IMR-90 (cell line): ENCODE measurements at regions not wholly inside any gene's neighbourhood (a gene's known extent, or its start where the extent isn't known, plus 50 kb on each side); places are given as distances from the start of the nearest gene placed in this dataset.

ENCODE experiments used
- ATAC-seq: fragments of 200-7000 bp; cut with Tn5 transposase; 2 replicates; pipeline ENCODE4 v1.9.1; 2020; ENCODE audit warnings: low read depth, mild to moderate bottlenecking, moderate library complexity
- BruUV-seq: library from RNA; stranded (reverse); fragments of 400-500 nt; replicated peaks from 2 replicates; lab custom pipeline; 2021; lab: Mats Ljungman, UMichigan
- CTCF ChIA-PET: fragments of 300-600 bp; formaldehyde crosslinking; extraction: SDS; loops from one replicate; lab custom pipeline; 2021; ENCODE audit warnings: antibody characterized with exemption; lab: Yijun Ruan, JAX
- POLR2A ChIA-PET: fragments of 300-600 bp; sonication (Branson Sonifier 250); formaldehyde crosslinking; loops from one replicate; lab custom pipeline; 2022; ENCODE audit warnings: antibody characterized with exemption; ENCODE audit not compliant: unreplicated experiment; lab: Charles Lee
- DNase-seq: peaks from one replicate; pipeline ENCODE4 v3.0.0; 2013
- H2AFZ ChIP-seq: replicated peaks from 2 replicates; pipeline ENCODE3; 2013; ENCODE audit warnings: low read length, mild to moderate bottlenecking; ENCODE audit not compliant: poor library complexity
- H2AK5ac ChIP-seq: 2 replicates; pipeline ENCODE4 v1.6.1; 2013; ENCODE audit warnings: low read depth, low read length, inconsistent platforms
- H2AK9ac ChIP-seq: replicated peaks from 2 replicates; pipeline ENCODE3; 2013; ENCODE audit warnings: mild to moderate bottlenecking, low read depth, low read length, moderate library complexity; ENCODE audit not compliant: poor library complexity
- H2BK120ac ChIP-seq: 2 replicates; pipeline ENCODE4 v1.6.1; 2013; ENCODE audit warnings: low read depth, low read length, inconsistent platforms
- H2BK15ac ChIP-seq: 3 replicates; pipeline ENCODE4 v1.6.1; 2013; ENCODE audit warnings: low read depth, low read length, inconsistent platforms
- H2BK20ac ChIP-seq: 2 replicates; pipeline ENCODE4 v1.6.1; 2013; ENCODE audit warnings: low read depth, mild to moderate bottlenecking, inconsistent platforms, low read length, moderate library complexity
- H2BK5ac ChIP-seq: 2 replicates; pipeline ENCODE4 v1.6.1; 2013; ENCODE audit warnings: mild to moderate bottlenecking, low read depth, low read length, inconsistent platforms; ENCODE audit not compliant: poor library complexity, severe bottlenecking
- H3K14ac ChIP-seq: replicated peaks from 2 replicates; pipeline ENCODE4 v1.6.1; 2013; ENCODE audit warnings: low read depth, low read length, inconsistent platforms
- H3K18ac ChIP-seq: 2 replicates; pipeline ENCODE4 v1.6.1; 2013; ENCODE audit warnings: low read depth, low read length, control low read depth
- H3K23ac ChIP-seq: 2 replicates; pipeline ENCODE4 v1.6.1; 2013; ENCODE audit warnings: low read depth, low read length, inconsistent platforms
- H3K27ac ChIP-seq: 2 replicates; pipeline ENCODE4 v1.5.1; 2013; ENCODE audit warnings: mild to moderate bottlenecking, control low read depth, low read length; ENCODE audit not compliant: insufficient read depth
- H3K27me3 ChIP-seq: 2 replicates; pipeline ENCODE4 v1.6.1; 2013; ENCODE audit warnings: low read length; ENCODE audit not compliant: control insufficient read depth, insufficient read depth
- H3K36me3 ChIP-seq: 2 replicates; pipeline ENCODE4 v1.6.1; 2013; ENCODE audit warnings: low read length, mixed read lengths; ENCODE audit not compliant: control insufficient read depth, insufficient read depth
- H3K4ac ChIP-seq: 2 replicates; pipeline ENCODE4 v1.6.1; 2013; ENCODE audit warnings: low read depth, low read length, inconsistent platforms
- H3K4me1 ChIP-seq: 2 replicates; pipeline ENCODE4 v1.6.1; 2013; ENCODE audit warnings: low read length, mixed read lengths; ENCODE audit not compliant: control insufficient read depth, insufficient read depth
- H3K4me2 ChIP-seq: 2 replicates; pipeline ENCODE4 v1.6.1; 2013; ENCODE audit warnings: low read depth, mild to moderate bottlenecking, control low read depth, low read length, moderate library complexity
- H3K4me3 ChIP-seq: 2 replicates; pipeline ENCODE4 v1.5.1; 2013; ENCODE audit warnings: low read depth, mild to moderate bottlenecking, control low read depth, low read length, moderate library complexity; ENCODE audit not compliant: insufficient read depth
- H3K56ac ChIP-seq: 2 replicates; pipeline ENCODE4 v1.6.1; 2013; ENCODE audit warnings: low read length, inconsistent platforms; ENCODE audit not compliant: insufficient read depth; ENCODE audit errors: extremely low read depth
- H3K79me1 ChIP-seq, 2 experiments: 2 replicates each; pipeline ENCODE4 v1.6.1; 2013; ENCODE audit warnings: low read length in 2 of 2, inconsistent platforms in 1 of 2, low read depth in 1 of 2
- H3K9ac ChIP-seq: 2 replicates; pipeline ENCODE4 v1.6.1; 2013; ENCODE audit warnings: low read depth, low read length, control low read depth
- H3K9me1 ChIP-seq: 2 replicates; pipeline ENCODE4 v1.6.1; 2013; ENCODE audit warnings: low read length, inconsistent platforms; ENCODE audit not compliant: insufficient read depth
- H3K9me3 ChIP-seq: 2 replicates; pipeline ENCODE4 v1.6.1; 2013; ENCODE audit warnings: low read length; ENCODE audit not compliant: control insufficient read depth, insufficient read depth
- H4K20me1 ChIP-seq: 2 replicates; pipeline ENCODE4 v1.6.1; 2013; ENCODE audit warnings: low read length, inconsistent platforms; ENCODE audit not compliant: insufficient read depth
- H4K5ac ChIP-seq: 2 replicates; pipeline ENCODE4 v1.6.1; 2013; ENCODE audit warnings: mild to moderate bottlenecking, low read depth, low read length, control low read depth
- H4K8ac ChIP-seq, 2 experiments: 2 replicates each; pipeline ENCODE4 v1.6.1; 2013; ENCODE audit warnings: low read depth in 2 of 2, low read length in 2 of 2, control low read depth in 1 of 2, inconsistent platforms in 1 of 2
- H4K91ac ChIP-seq: 2 replicates; pipeline ENCODE4 v1.6.1; 2013; ENCODE audit warnings: low read depth, low read length, inconsistent platforms; ENCODE audit not compliant: insufficient read depth
- BHLHE40 ChIP-seq: fragments of 150-350 bp; IDR thresholded peaks from 2 replicates; pipeline ENCODE4 v1.6.1; 2016; ENCODE audit warnings: mild to moderate bottlenecking, low read depth, low read length
- CEBPB ChIP-seq: IDR thresholded peaks from 2 replicates; pipeline ENCODE4 v1.6.1; 2012; ENCODE audit warnings: low read depth, low read length, improper control_type of control experiment
- CHD1 ChIP-seq: IDR thresholded peaks from 2 replicates; pipeline ENCODE4 v1.6.1; 2012; ENCODE audit warnings: low read depth, low read length, improper control_type of control experiment
- FOS ChIP-seq: fragments of 150-350 bp; IDR thresholded peaks from 2 replicates; pipeline ENCODE4 v1.6.1; 2016; ENCODE audit warnings: low read depth, low read length
- MAFK ChIP-seq: IDR thresholded peaks from 2 replicates; pipeline ENCODE4 v1.6.1; 2012; ENCODE audit warnings: low read depth, low read length, improper control_type of control experiment
- MAZ ChIP-seq: IDR thresholded peaks from 2 replicates; pipeline ENCODE4 v1.6.1; 2012; ENCODE audit warnings: low read depth, mild to moderate bottlenecking, low read length, improper control_type of control experiment, moderate library complexity, borderline replicate concordance
- MXI1 ChIP-seq: IDR thresholded peaks from 2 replicates; pipeline ENCODE4 v1.6.1; 2012; ENCODE audit warnings: low read depth, mild to moderate bottlenecking, low read length, moderate library complexity, borderline replicate concordance
- NFE2L2 ChIP-seq: fragments of 150-350 bp; IDR thresholded peaks from 2 replicates; pipeline ENCODE4 v1.6.1; 2016; ENCODE audit warnings: low read depth, mild to moderate bottlenecking, low read length
- POLR2A ChIP-seq: IDR thresholded peaks from 2 replicates; pipeline ENCODE4 v1.6.1; 2012; ENCODE audit warnings: mild to moderate bottlenecking, low read depth, low read length
- RAD21 ChIP-seq: IDR thresholded peaks from 2 replicates; pipeline ENCODE4 v1.6.1; 2012; ENCODE audit warnings: low read length, improper control_type of control experiment
- RCOR1 ChIP-seq: IDR thresholded peaks from 2 replicates; pipeline ENCODE4 v1.6.1; 2012; ENCODE audit warnings: mild to moderate bottlenecking, low read length, improper control_type of control experiment; ENCODE audit not compliant: insufficient replicate concordance
- RFX5 ChIP-seq: IDR thresholded peaks from 2 replicates; pipeline ENCODE4 v1.8.0; 2012; ENCODE audit warnings: low read depth, mild to moderate bottlenecking, low read length, moderate library complexity
- SMC3 ChIP-seq: fragments of 150-350 bp; IDR thresholded peaks from 2 replicates; pipeline ENCODE4 v1.6.1; 2016; ENCODE audit warnings: low read depth, mild to moderate bottlenecking, antibody characterized with exemption, low read length, moderate library complexity
- WGBS, 2 experiments: methylation state at CpG; one replicate each; pipeline versions ENCODE4 v1.1.5 to v1.1.7; 2013; ENCODE audit warnings: missing lambda C conversion rate in 2 of 2; ENCODE audit not compliant: insufficient read length in 1 of 2; ENCODE audit errors: extremely low coverage in 2 of 2; 5-methylcytosine and 5-hydroxymethylcytosine counted together
- dilution Hi-C: fragments of 300-500 bp; cut with HindIII; formaldehyde crosslinking; loops from one replicate; pipeline ENCODE4 v1.14.3; 2018; ENCODE audit warnings: low sequenced_read_pairs; ENCODE audit not compliant: unreplicated experiment
- in situ Hi-C: fragments of 300-500 bp; cut with MboI; formaldehyde crosslinking; loops from 3 replicates; pipeline ENCODE4 v1.14.3; 2019; ENCODE audit warnings: low sequenced_read_pairs, inconsistent platforms, mixed read lengths
- intact Hi-C: fragments of 100-400 bp; cut with micrococcal nuclease; formaldehyde crosslinking; loops from 2 replicates; pipeline ENCODE4 v1.10.0; 2022
- TF ChIP-seq, protein P1 (sequence below): conservative IDR thresholded peaks from 2 replicates; pipeline ENCODE4 v1.5.1; 2012; ENCODE audit warnings: mild to moderate bottlenecking, low read depth, low read length, improper control_type of control experiment
- TF ChIP-seq, protein P2 (sequence below): fragments of 150-350 bp; IDR thresholded peaks from 2 replicates; pipeline ENCODE4 v1.6.1; 2017; ENCODE audit warnings: mild to moderate bottlenecking, antibody characterized with exemption, low read length, low read depth
- TF ChIP-seq, protein P3 (sequence below): fragments of 150-350 bp; IDR thresholded peaks from 2 replicates; pipeline ENCODE4 v1.6.1; 2016; ENCODE audit warnings: low read depth, mild to moderate bottlenecking, low read length, moderate library complexity, borderline replicate concordance

DNA sequence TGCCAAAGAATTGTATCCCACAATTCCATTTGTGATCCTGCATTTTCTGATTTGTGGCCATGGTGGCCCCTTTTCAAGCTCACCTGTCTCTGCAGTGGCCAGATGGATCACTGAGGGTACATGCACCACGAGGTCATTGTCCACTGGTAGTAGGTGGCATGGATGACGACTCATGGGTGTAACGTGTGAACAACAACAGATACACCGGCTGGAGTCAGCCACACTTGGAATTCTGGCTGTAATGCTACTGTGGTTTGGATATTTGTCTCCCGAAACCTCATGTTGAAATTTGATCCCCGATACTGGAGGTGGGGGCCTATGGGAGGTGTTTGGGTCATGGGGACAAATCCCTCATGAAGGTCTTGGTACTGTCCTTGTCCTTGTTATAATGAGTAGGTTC is 102.2 kb upstream of the TAF1B start:
- Histone ChIP-seq H4K5ac (no peak overlapping the region), H3K4me1 (peaks cover 3% of the 10 kb centered on the region; the same call in 1 of the 2 replicates), H2BK5ac (no peak overlapping the region), H2BK20ac (no peak overlapping the region), H3K4me2 (no peak overlapping the region), H4K8ac (no peak overlapping the region), H3K9ac (no peak overlapping the region), H3K36me3 (no peaks in the 10 kb centered on the region), H3K4ac (no peak overlapping the region), H3K23ac (no peak overlapping the region), H2BK15ac (no peak overlapping the region), H2AK9ac (no peak overlapping the region), H3K56ac (no peak overlapping the region), H3K79me1 (no peaks in the 10 kb centered on the region), H3K4me3 (no peak overlapping the region), H4K20me1 (no peaks in the 10 kb centered on the region), H2AK5ac (no peak overlapping the region), H3K9me3 (no peaks in the 10 kb centered on the region), H3K9me1 (0 out of 2 replicates have a peak, but pooled peaks cover 5% of the 10 kb centered on the region), H4K91ac (no peak overlapping the region), H3K18ac (no peak overlapping the region), H3K27ac (no peak overlapping the region), H2AFZ (no peak overlapping the region), H2BK120ac (no peak overlapping the region), H3K14ac (no peak overlapping the region), H3K27me3 (peaks cover 16% of the 10 kb centered on the region)
- DNase-seq (no peak), ATAC-seq (no peak)
- no CpG with 5 or more reads among the region's 6 CpGs for WGBS, 2 experiments
- TF ChIP-seq MAFK (no peak), RFX5 (no peak), RCOR1 (no peak), POLR2A (no peak), MAZ (no peak), CHD1 (no peak), CEBPB (no peak), MXI1 (no peak), FOS (no peak), NFE2L2 (no peak), SMC3 (no peak), RAD21 (no peak), BHLHE40 (no peak)
- TF ChIP-seq, protein P1, sequence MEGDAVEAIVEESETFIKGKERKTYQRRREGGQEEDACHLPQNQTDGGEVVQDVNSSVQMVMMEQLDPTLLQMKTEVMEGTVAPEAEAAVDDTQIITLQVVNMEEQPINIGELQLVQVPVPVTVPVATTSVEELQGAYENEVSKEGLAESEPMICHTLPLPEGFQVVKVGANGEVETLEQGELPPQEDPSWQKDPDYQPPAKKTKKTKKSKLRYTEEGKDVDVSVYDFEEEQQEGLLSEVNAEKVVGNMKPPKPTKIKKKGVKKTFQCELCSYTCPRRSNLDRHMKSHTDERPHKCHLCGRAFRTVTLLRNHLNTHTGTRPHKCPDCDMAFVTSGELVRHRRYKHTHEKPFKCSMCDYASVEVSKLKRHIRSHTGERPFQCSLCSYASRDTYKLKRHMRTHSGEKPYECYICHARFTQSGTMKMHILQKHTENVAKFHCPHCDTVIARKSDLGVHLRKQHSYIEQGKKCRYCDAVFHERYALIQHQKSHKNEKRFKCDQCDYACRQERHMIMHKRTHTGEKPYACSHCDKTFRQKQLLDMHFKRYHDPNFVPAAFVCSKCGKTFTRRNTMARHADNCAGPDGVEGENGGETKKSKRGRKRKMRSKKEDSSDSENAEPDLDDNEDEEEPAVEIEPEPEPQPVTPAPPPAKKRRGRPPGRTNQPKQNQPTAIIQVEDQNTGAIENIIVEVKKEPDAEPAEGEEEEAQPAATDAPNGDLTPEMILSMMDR, result no peak
- TF ChIP-seq, protein P2, sequence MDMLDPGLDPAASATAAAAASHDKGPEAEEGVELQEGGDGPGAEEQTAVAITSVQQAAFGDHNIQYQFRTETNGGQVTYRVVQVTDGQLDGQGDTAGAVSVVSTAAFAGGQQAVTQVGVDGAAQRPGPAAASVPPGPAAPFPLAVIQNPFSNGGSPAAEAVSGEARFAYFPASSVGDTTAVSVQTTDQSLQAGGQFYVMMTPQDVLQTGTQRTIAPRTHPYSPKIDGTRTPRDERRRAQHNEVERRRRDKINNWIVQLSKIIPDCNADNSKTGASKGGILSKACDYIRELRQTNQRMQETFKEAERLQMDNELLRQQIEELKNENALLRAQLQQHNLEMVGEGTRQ, result no peak
- TF ChIP-seq, protein P3, sequence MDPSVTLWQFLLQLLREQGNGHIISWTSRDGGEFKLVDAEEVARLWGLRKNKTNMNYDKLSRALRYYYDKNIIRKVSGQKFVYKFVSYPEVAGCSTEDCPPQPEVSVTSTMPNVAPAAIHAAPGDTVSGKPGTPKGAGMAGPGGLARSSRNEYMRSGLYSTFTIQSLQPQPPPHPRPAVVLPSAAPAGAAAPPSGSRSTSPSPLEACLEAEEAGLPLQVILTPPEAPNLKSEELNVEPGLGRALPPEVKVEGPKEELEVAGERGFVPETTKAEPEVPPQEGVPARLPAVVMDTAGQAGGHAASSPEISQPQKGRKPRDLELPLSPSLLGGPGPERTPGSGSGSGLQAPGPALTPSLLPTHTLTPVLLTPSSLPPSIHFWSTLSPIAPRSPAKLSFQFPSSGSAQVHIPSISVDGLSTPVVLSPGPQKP, result no peak
- in situ Hi-C loops (no loop called here), intact Hi-C loops (no loop called here), dilution Hi-C loops (no loop called here)
- BruUV-seq, result no TSS peak
- CTCF ChIA-PET, result no interaction called here
- POLR2A ChIA-PET, result no interaction called here
